ENCODE measurements at regions not wholly inside any gene's neighbourhood (a gene's known extent, or its start where the extent isn't known, plus 50 kb on each side); places are given as distances from the start of the nearest gene placed in this dataset.
"Not testable (repeated sequence)": the region's sequence is repeated elsewhere in the genome, so short reads cannot be mapped to it uniquely, and the experiment has no call there.

GRCh38 chrX:39475372-39475771 lies 622.4 kb downstream of the BCOR start:
- DNase-seq (ENCODE audit: low read depth): no peak

GRCh38 chrX:39476604-39477021 lies 621.1 kb downstream of the BCOR start:
- no peak for DNase-seq (ENCODE audit: low read depth)

GRCh38 chrX:39477031-39477761 lies 620.6 kb downstream of the BCOR start:
- no peak for DNase-seq (ENCODE audit: low read depth)

- no peak for DNase-seq (ENCODE audit: low read depth)
Observed at GRCh38 chrX:39477762-39478120, 620.0 kb downstream of the BCOR start.

GRCh38 chrX:39479856-39480255 lies 617.9 kb downstream of the BCOR start:
- no peak for DNase-seq (ENCODE audit: low read depth)

- no peak for DNase-seq (ENCODE audit: low read depth)
Observed at GRCh38 chrX:39480963-39481362, 616.8 kb downstream of the BCOR start.

- DNase-seq (ENCODE audit: low read depth): no peak
Observed at GRCh38 chrX:39481621-39482020, 616.1 kb downstream of the BCOR start.

- no peak for DNase-seq (ENCODE audit: low read depth)
Observed at GRCh38 chrX:39484159-39485068, 613.3 kb downstream of the BCOR start.

- no peak for DNase-seq (ENCODE audit: low read depth)
Observed at GRCh38 chrX:39487166-39487968, 610.4 kb downstream of the BCOR start.

GRCh38 chrX:39487969-39488330 lies 609.8 kb downstream of the BCOR start:
- DNase-seq (ENCODE audit: low read depth): no peak

GRCh38 chrX:39491548-39492297 lies 606.0 kb downstream of the BCOR start:
- no peak for DNase-seq (ENCODE audit: low read depth)

GRCh38 chrX:39492497-39493162 lies 605.1 kb downstream of the BCOR start:
- DNase-seq (ENCODE audit: low read depth): no peak

- DNase-seq (ENCODE audit: low read depth): no peak
Observed at GRCh38 chrX:39493168-39493567, 604.6 kb downstream of the BCOR start.

- DNase-seq (ENCODE audit: low read depth): not testable (repeated sequence)
Observed at GRCh38 chrX:39497117-39497516, 600.6 kb downstream of the BCOR start.

GRCh38 chrX:39497702-39498265 lies 600.0 kb downstream of the BCOR start:
- DNase-seq (ENCODE audit: low read depth): no peak

- DNase-seq (ENCODE audit: low read depth): no peak
Observed at GRCh38 chrX:39499996-39500395, 597.8 kb downstream of the BCOR start.

- no peak for DNase-seq (ENCODE audit: low read depth)
Observed at GRCh38 chrX:39501822-39502221, 595.9 kb downstream of the BCOR start.

- no peak for DNase-seq (ENCODE audit: low read depth)
Observed at GRCh38 chrX:39502486-39502885, 595.3 kb downstream of the BCOR start.

- DNase-seq (ENCODE audit: low read depth): no peak
Observed at GRCh38 chrX:39504227-39504626, 593.5 kb downstream of the BCOR start.

- DNase-seq (ENCODE audit: low read depth): no peak
Observed at GRCh38 chrX:39504850-39505259, 592.9 kb downstream of the BCOR start.

- DNase-seq (ENCODE audit: low read depth): no peak
Observed at GRCh38 chrX:39506131-39506530, 591.6 kb downstream of the BCOR start.

Data from HS-27A (cell line).